Astrocyte (in vitro differentiated cells and primary cell): ENCODE measurements at regions not wholly inside any gene's neighbourhood (a gene's known extent, or its start where the extent isn't known, plus 50 kb on each side); places are given as distances from the start of the nearest gene placed in this dataset.

Source experiments
- CTCF ChIP-seq: IDR thresholded peaks from 2 replicates; pipeline ENCODE4 v1.5.1; 2011; ENCODE audit warnings: low read depth, mild to moderate bottlenecking, inconsistent platforms, low read length, moderate library complexity; ENCODE audit not compliant: insufficient read depth
- EZH2 ChIP-seq: IDR thresholded peaks from 2 replicates; pipeline ENCODE4 v1.6.1; 2012; ENCODE audit warnings: mild to moderate bottlenecking, low read length, inconsistent platforms; ENCODE audit not compliant: insufficient read depth

- no peak for TF ChIP-seq CTCF
- no peak for TF ChIP-seq EZH2
Observed at GRCh38 chrX:21153033-21153432, 221.2 kb upstream of the CNKSR2 start.
